GM12878 (cell line): ENCODE measurements at regions not wholly inside any gene's neighbourhood (a gene's known extent, or its start where the extent isn't known, plus 50 kb on each side); places are given as distances from the start of the nearest gene placed in this dataset.

Experiments used
- ATAC-seq: fragments of 200-7000 bp; cut with Tn5 transposase; 3 replicates; pipeline ENCODE4 v1.9.1; 2020; ENCODE audit warnings: mild to moderate bottlenecking, moderate library complexity
- BruUV-seq: library from RNA; stranded (reverse); fragments of 400-500 nt; replicated peaks from 2 replicates; lab custom pipeline; 2021; lab: Mats Ljungman, UMichigan
- CTCF ChIA-PET: fragments of 300-600 bp; sonication (Branson Sonifier 250); formaldehyde crosslinking; extraction: SDS; loops from one replicate; lab custom pipeline; 2021; ENCODE audit warnings: inconsistent platforms; lab: Yijun Ruan, JAX
- POLR2A ChIA-PET: fragments of 350-600 bp; formaldehyde crosslinking; extraction: SDS; loops from one replicate; lab custom pipeline; 2021; ENCODE audit warnings: inconsistent platforms; lab: Charles Lee
- RAD21 ChIA-PET: fragments of 300-600 bp; sonication (Branson Sonifier 250); formaldehyde crosslinking; loops from one replicate; lab custom pipeline; 2023; ENCODE audit warnings: antibody characterized with exemption; ENCODE audit not compliant: unreplicated experiment; lab: Charles Lee
- SMC1A ChIA-PET: fragments of 300-600 bp; sonication (Branson Sonifier 250); formaldehyde crosslinking; loops from one replicate; lab custom pipeline; 2023; ENCODE audit not compliant: unreplicated experiment, uncharacterized antibody; lab: Charles Lee
- DNase-seq: peaks from one replicate; pipeline ENCODE4 v3.0.0-alpha.2; 2011; ENCODE audit warnings: low read depth, low spot score
- FAIRE-seq: peaks from 3 replicates; lab custom pipeline; 2011; peaks lifted over from hg19 to GRCh38; lab: Jason Lieb, UNC
- H2AFZ ChIP-seq: 2 replicates; pipeline ENCODE4 v1.6.0; 2011; ENCODE audit warnings: low read depth, low read length, control low read depth; ENCODE audit not compliant: control insufficient read depth
- H3K27ac ChIP-seq: 2 replicates; pipeline ENCODE4 v1.5.1; 2011; ENCODE audit warnings: control low read depth; ENCODE audit not compliant: control insufficient read depth, insufficient read depth
- H3K27me3 ChIP-seq, 2 experiments: replicated peaks in 1 of 2; 2 replicates each; pipeline versions ENCODE4 v1.6.0 to v1.6.1; 2011; ENCODE audit warnings: low read length in 1 of 2; ENCODE audit not compliant: control insufficient read depth in 2 of 2, insufficient read depth in 2 of 2
- H3K36me3 ChIP-seq, 2 experiments: 2 replicates each; pipeline ENCODE4 v1.5.1; 2011; ENCODE audit warnings: low read length in 1 of 2; ENCODE audit not compliant: control insufficient read depth in 2 of 2, insufficient read depth in 2 of 2
- H3K4me1 ChIP-seq: 2 replicates; pipeline ENCODE4 v1.6.1; 2011; ENCODE audit warnings: mild to moderate bottlenecking, low read length, moderate library complexity, mixed read lengths; ENCODE audit not compliant: control insufficient read depth, insufficient read depth
- H3K4me2 ChIP-seq: 2 replicates; pipeline ENCODE4 v1.6.0; 2011; ENCODE audit warnings: control low read depth; ENCODE audit not compliant: control insufficient read depth, insufficient read depth
- H3K4me3 ChIP-seq: fragments of 200-600 bp; sonication (generic); 2 replicates; pipeline ENCODE4 v1.5.1; 2016
- H3K79me2 ChIP-seq: 2 replicates; pipeline ENCODE4 v1.6.0; 2011; ENCODE audit warnings: low read length; ENCODE audit not compliant: control insufficient read depth, insufficient read depth
- H3K9ac ChIP-seq: 2 replicates; pipeline ENCODE4 v1.8.0; 2011; ENCODE audit warnings: low read length, control low read depth, mixed read lengths; ENCODE audit not compliant: control insufficient read depth, insufficient read depth
- H3K9me3 ChIP-seq: replicated peaks from 3 replicates; pipeline ENCODE4 v1.5.1; 2011; ENCODE audit warnings: mild to moderate bottlenecking, low read length; ENCODE audit not compliant: control insufficient read depth, insufficient read depth
- H4K20me1 ChIP-seq: 2 replicates; pipeline ENCODE4 v1.6.0; 2011; ENCODE audit not compliant: control insufficient read depth, insufficient read depth
- BCLAF1 ChIP-seq: fragments of 450-650 bp; IDR thresholded peaks from 2 replicates; pipeline ENCODE4 v1.6.1; 2017; ENCODE audit warnings: antibody characterized with exemption, mild to moderate bottlenecking, moderate library complexity
- BHLHE40 ChIP-seq, 2 experiments: fragments of 450-650 bp in 1 of 2; IDR thresholded peaks; 2 replicates each; pipeline ENCODE4 v1.6.1; 2011 to 2017; ENCODE audit warnings: low read depth in 2 of 2, borderline replicate concordance in 1 of 2, improper control_type of control experiment in 1 of 2, low read length in 1 of 2, mild to moderate bottlenecking in 1 of 2
- CHD4 ChIP-seq: fragments of 200-600 bp; sonication (generic); IDR thresholded peaks from 2 replicates; pipeline ENCODE4 v1.6.1; 2016; ENCODE audit warnings: mild to moderate bottlenecking
- DPF2 ChIP-seq: fragments of 450-650 bp; IDR thresholded peaks from 2 replicates; pipeline ENCODE4 v1.6.1; 2017; ENCODE audit warnings: mild to moderate bottlenecking
- EP300 ChIP-seq, 2 experiments: fragments of 150-350 bp in 1 of 2; IDR thresholded peaks; 2 replicates each; pipeline ENCODE4 v1.6.1; 2011 to 2012; ENCODE audit warnings: low read depth in 2 of 2, low read length in 2 of 2, borderline replicate concordance in 1 of 2, improper control_type of control experiment in 1 of 2, inconsistent platforms in 1 of 2; ENCODE audit not compliant: control insufficient read depth in 1 of 2
- IKZF2 ChIP-seq, 2 experiments: fragments of 450-650 bp; IDR thresholded peaks; 2 replicates each; pipeline ENCODE4 v1.6.1; 2017; ENCODE audit warnings: mild to moderate bottlenecking in 2 of 2, moderate library complexity in 2 of 2
- MEF2B ChIP-seq: fragments of 450-650 bp; IDR thresholded peaks from 2 replicates; pipeline ENCODE4 v1.6.1; 2018; ENCODE audit warnings: mild to moderate bottlenecking, moderate library complexity; ENCODE audit not compliant: partially characterized antibody, poor library complexity, severe bottlenecking
- RAD51 ChIP-seq: fragments of 450-650 bp; IDR thresholded peaks from 2 replicates; pipeline ENCODE4 v1.6.1; 2016; ENCODE audit warnings: moderate library complexity, mild to moderate bottlenecking, inconsistent platforms
- RELB ChIP-seq: fragments of 450-650 bp; IDR thresholded peaks from 2 replicates; pipeline ENCODE4 v1.6.1; 2017; ENCODE audit warnings: low read depth, mild to moderate bottlenecking, moderate library complexity
- TCF12 ChIP-seq: IDR thresholded peaks from 2 replicates; pipeline ENCODE4 v1.6.1; 2011; ENCODE audit warnings: low read depth, mild to moderate bottlenecking, low read length
- USF1 ChIP-seq: IDR thresholded peaks from 2 replicates; pipeline ENCODE4 v1.6.1; 2011; ENCODE audit warnings: borderline replicate concordance, low read depth, mild to moderate bottlenecking, moderate library complexity, mixed read lengths, low read length; ENCODE audit not compliant: insufficient read depth; ENCODE audit errors: extremely low read length
- USF2 ChIP-seq: IDR thresholded peaks from 2 replicates; pipeline ENCODE4 v1.6.1; 2011; ENCODE audit warnings: low read depth, low read length, improper control_type of control experiment, borderline replicate concordance
- WGBS: methylation state at CpG from one replicate; pipeline ENCODE4 v1.1.6; 2016; ENCODE audit warnings: low lambda C conversion rate; ENCODE audit not compliant: insufficient replicate concordance, insufficient coverage; ENCODE audit errors: missing lambda C conversion rate; 5-methylcytosine and 5-hydroxymethylcytosine counted together
- in situ Hi-C: fragments of 300-500 bp; cut with MboI; formaldehyde crosslinking; loops from 9 replicates; pipeline ENCODE4 v1.14.3; 2018; ENCODE audit warnings: mixed read lengths
- intact Hi-C: fragments of 100-400 bp; cut with micrococcal nuclease; formaldehyde crosslinking; loops from one replicate; pipeline ENCODE4 v1.14.2; 2022; ENCODE audit not compliant: unreplicated experiment

GRCh38 chr20:39342463-39342862 lies 380.3 kb downstream of the DHX35 start:
- Histone ChIP-seq H3K4me1 (peaks cover 3% of the 10 kb centered on the region; the same call in 1 of the 2 replicates), H3K79me2 (no peaks in the 10 kb centered on the region), H4K20me1 (no peaks in the 10 kb centered on the region), H2AFZ (no peak overlapping the region), H3K9me3 (no peaks in the 10 kb centered on the region; the same call in 2 of the 3 replicates), H3K9ac (no peak overlapping the region), H3K4me2 (0 out of 2 replicates have a peak overlapping the region, but pooled peaks have one; percentile 2), H3K27me3 (no peaks in the 10 kb centered on the region), H3K4me3 (no peak overlapping the region), H3K27ac (no peak overlapping the region; the same call in 1 of the 2 replicates), H3K36me3 (no peaks in the 10 kb centered on the region)
- intact Hi-C loops: no loop called here
- ChIA-PET CTCF (interaction anchor here (0.9 kb wide), 1 partner anchor 56 kb away, joined by 4 read pairs; no protein-coding TSS in a partner anchor), SMC1A (interaction anchor here (0.6 to 1.0 kb wide), 3 partner anchors 14 to 109 kb away, joined by 3 to 4 read pairs (median 3); no protein-coding TSS in a partner anchor), POLR2A (interaction anchor here (0.7 kb wide), 1 partner anchor 193 kb away, joined by 5 read pairs; no protein-coding TSS in a partner anchor), RAD21 (no interaction called here)
- DNase-seq: peak; percentile 38
- in situ Hi-C loops: no loop called here
- peak; percentile 56 for ATAC-seq
- no peak for FAIRE-seq
- WGBS: 0% methylated on average over 1 of the region's 1 CpG
- no peak for TF ChIP-seq TCF12
- TF ChIP-seq MEF2B: peak; percentile 77
- TF ChIP-seq DPF2: 0 out of 2 replicates have a peak, but pooled peaks have one; percentile 27
- TF ChIP-seq EP300 (IDR thresholded peaks at IDR 0.05; ENCODE audit: borderline replicate concordance in 1 of 2, control insufficient read depth in 1 of 2, low read depth in 2 of 2, low read length in 2 of 2): 0 out of 4 replicates have a peak, but pooled peaks of 1 of the 2 experiments have one; percentile 10
- peak; percentile 8 for TF ChIP-seq USF1
- no peak for TF ChIP-seq CHD4
- TF ChIP-seq BHLHE40 (IDR thresholded peaks at IDR 0.05; ENCODE audit: borderline replicate concordance in 1 of 2, low read depth in 2 of 2, low read length in 1 of 2): peak; percentile 29 to 64; a peak in 2 of 4 replicates
- no peak for TF ChIP-seq BCLAF1
- TF ChIP-seq USF2: peak; percentile 35; the same call in 1 of the 2 replicates
- TF ChIP-seq IKZF2 (IDR thresholded peaks at IDR 0.05): peak; percentile 21 to 40; a peak in 2 of 4 replicates
- peak; percentile 97 for TF ChIP-seq RAD51
- TF ChIP-seq RELB: peak; percentile 44; the same call in 1 of the 2 replicates
- BruUV-seq: no TSS peak
